HG02938 (cell line): ENCODE measurements at regions not wholly inside any gene's neighbourhood (a gene's known extent, or its start where the extent isn't known, plus 50 kb on each side); places are given as distances from the start of the nearest gene placed in this dataset.
"Not testable (repeated sequence)": the region's sequence is repeated elsewhere in the genome, so short reads cannot be mapped to it uniquely, and the experiment has no call there.

ENCODE experiments used
- ATAC-seq: cut with Tn5 transposase; IDR thresholded peaks from one replicate; pipeline ENCODE4 v1.9.1; 2021; ENCODE audit warnings: mild to moderate bottlenecking, moderate library complexity; ENCODE audit not compliant: unreplicated experiment

- no peak for ATAC-seq
These were observed 142.9 kb upstream of the PFKP start for GRCh38 chr10:2924431-2924830.

DNA sequence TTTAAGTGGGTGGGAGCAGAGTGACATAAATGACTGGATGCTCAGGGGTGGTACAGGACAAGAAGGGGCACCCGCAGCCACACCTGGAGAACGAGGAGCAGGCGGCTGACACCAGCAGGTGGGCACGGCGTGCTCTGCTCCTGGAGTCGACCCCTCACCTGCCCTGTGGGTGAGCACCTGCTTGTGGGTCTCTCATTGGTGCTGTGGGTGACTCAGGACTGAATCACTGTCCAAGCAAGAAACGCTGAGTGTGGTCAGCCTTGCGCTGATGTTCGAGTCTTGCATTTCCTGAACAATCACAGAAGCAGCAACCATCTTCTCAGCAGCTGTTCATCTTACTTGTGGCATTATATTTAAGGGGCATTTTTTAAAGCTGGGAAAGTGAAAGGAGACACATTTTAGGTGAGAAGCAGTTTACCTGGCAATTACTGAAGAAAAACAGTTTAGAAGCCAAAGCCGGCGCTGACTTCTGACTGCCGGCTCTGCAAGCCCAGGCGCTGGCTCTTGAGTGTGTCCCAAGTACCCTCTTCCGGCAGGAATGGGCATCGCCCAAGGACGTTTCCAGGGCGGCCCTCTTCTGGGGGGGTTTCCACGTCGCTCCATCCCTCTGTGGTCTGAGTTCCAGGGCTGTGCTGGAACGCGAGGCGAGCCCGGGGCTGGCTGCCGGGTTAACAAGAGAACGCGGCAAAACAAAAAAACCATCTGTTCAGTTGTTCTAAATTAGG is 145.2 kb upstream of the PFKP start:
- ATAC-seq: no peak

DNA sequence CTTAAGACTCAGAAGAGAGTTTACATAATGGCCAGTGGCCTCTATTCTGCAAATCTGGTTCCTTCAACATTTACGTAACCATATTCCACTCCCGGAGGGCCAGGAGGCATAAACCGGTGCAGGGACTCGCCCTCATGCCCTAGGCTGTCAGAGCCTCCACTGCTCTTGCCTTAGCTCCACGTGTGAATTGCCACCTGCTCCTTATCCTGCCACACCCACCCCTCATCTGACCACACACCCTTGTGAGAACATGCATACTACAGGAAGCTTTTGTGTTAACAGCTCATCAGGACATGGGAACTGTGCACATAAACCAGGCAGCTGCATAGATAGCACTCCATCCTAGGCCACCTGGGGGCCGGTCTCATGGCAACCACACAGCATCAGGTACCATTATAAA is 146.7 kb upstream of the PFKP start:
- ATAC-seq: no peak

DNA sequence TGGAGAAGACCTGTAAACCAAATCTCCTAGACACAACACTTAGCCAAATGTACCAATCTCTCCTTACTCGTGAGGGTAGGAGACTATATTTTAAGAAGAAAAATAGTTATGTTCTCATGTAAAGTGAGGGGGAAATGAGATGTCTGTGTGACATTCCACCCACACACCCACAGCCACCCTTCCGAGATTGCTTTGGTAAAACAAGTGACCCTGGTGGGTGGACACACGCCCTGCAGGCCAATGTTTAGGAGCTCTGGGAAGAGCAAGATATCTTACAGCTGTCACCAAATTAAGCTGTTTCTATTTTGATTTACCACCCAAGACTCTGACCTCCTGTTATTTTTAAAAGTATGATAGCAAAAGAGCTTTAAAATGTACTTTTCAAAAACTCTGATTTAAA is 147.2 kb upstream of the PFKP start:
- no peak for ATAC-seq

- ATAC-seq: no peak
These were observed 148.3 kb upstream of the PFKP start for GRCh38 chr10:2919016-2919415.

- ATAC-seq: no peak
These were observed 148.9 kb upstream of the PFKP start for GRCh38 chr10:2918489-2918888.

DNA sequence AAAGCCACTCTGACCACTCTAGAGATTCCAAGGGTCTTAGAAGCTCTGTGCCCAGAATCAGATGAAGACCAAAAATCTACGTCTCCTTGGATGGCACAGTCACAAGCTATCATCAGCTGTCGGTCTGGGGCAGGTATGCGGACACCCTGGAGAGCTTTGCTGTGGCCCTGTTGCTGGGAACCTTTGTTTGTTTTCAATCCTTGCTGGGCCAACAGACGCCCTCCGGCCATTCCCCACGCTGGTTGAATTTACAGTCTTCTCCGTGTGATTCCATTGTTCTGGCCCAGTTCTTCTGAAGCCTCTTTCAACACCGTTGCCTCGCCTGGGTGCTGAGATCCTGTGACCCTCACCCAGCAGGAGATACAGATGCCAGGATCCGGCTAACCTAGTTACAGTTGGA is 149.4 kb upstream of the PFKP start:
- no peak for ATAC-seq

- no peak for ATAC-seq
These were observed 151.9 kb upstream of the PFKP start for GRCh38 chr10:2915412-2915811.

- no peak for ATAC-seq
These were observed 152.6 kb upstream of the PFKP start for GRCh38 chr10:2914741-2915140.

DNA sequence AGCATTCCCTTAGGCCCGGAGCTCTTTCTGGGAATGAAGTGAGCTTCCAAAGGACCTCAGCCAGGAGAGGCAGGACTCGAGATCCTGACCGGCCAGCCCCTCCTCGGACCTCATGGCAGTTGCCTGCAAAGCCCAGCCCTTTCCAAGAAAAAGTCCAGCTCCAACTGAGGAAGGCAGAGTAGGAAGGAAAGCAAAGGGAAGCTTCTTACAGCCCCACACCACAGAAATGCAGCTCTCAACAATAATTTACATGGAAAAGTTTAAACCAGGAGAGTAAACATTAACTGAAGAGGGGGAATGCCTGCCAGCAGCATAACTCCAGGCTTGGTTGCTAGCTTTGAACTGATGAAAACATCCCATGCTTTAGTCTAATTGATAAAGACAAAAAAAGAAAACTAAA is 153.9 kb upstream of the PFKP start:
- ATAC-seq: no peak

DNA sequence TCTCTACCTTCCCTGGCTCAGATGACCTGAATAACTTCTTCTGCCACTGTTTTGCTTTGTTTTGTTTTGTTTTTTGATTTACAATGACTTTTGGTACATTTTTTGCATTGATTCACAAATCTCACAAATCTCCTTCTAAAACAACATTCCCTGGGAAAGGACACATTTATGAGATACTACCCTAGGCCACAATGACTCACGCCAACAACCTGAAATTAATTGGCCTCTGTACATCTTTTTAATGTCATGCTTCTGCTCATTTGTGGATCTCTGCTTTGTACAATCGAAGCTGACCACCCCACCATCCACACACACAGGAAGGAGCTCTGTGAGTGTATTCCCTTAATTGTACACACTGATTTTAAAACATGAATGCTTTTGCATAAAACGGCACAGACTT is 156.7 kb upstream of the PFKP start:
- ATAC-seq: no peak

DNA sequence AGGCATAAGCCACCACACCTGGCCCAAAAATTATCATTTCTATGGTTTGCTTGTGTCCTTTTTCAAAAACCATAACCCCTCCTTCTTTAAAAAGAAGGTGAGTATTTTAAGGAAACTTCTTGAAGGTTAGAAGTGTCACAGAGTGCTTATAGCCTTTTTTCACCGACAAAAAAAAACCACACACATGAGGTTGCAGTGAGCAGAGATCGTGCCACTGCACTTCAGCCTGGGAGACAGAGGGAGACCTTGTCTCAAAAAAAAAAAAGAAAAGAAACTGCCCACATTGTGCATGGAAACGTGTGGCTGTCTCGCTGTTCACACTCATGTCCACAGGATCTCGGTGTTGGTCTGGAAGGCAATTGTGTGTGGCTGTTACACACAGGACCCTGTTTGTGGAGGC is 157.4 kb upstream of the PFKP start:
- no peak for ATAC-seq

DNA sequence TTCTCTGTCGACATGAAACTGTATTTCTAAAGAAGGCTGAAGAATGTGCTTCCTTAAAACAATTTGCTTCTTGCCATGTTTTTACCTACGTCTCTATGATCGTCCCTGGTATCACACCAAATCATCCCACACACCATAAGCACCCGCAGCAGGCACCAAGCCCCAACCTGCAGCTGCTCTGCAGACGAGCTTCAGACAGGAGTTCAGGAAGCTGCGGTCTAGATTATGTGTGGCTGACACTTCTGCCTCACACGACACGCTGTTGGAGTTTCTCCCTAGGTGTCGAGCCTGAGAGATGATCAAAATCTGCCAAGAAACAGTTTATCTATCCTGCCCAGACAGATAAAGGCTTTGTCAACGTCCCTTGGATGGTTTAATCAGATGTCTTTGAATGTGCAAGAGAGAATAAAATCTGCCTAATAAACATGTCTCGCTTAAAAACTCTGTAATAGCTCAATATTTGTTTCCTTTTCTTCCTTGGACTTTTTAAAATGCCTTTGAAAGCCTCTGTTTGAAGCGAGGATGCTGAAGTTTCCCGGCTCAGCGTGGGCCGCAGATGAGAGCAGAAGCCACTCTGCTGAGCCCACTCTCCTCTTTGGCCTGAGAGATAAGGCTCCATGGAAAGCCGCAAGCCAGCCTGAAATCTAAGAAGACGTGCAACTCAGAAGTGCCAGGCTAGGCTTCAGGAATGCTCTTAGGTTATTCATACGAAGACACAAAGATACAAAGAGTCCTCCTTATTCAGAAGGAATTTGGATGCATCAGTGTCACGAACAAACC is 158.3 kb upstream of the PFKP start:
- no peak for ATAC-seq

DNA sequence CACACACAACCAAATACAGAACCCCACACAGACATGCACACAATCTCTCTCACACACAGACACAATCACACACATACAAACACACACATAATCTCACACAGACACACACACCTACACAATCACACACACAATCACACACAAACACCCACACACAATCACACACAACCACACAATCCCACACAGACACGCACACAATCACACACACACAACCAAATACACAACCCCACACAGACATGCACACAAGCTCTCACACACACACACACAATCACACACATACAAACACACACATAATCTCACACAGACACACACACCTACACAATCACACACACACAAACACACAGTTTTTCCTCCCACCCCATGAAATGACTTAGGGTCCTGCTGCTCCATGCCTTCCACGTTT is 160.4 kb upstream of the PFKP start:
- no peak for ATAC-seq

DNA sequence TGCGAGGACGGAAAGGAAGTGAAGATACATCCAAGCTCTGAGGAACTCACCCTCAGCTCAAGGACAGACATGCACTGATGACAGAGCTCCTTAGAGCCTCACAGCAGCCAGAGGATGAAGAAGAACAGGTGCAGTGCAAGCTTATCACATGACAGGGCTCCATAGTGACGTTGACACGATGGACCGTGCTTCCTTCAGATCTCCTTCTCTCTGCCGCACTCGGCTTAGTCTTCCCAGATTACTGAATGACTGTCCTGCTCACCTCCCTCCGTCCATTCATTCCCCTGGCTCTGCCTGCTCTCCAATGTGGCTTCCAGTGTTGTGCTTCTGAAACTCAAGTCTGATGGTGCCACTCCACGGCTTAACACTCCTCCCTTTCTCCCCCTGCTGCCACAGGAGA is 161.5 kb upstream of the PFKP start:
- no peak for ATAC-seq

DNA sequence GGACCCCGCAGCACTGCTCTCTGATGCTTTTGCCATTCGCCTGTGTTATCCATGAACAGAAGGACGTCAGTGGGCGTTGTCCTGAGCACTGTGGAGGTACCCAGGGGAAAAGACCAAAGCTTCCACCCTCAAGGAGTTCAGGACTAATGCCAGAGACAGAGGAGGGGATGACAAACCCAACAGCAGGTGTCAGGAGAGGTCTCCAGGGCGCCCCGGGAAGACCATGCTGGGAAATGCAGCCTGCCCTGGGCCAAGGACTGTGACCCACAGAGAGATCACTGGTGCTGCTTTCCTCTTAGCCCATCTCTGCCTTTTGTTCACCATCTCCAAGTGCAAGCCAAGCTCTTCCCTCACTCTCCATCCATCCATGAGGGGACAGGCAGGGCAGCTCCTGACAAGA is 166.8 kb upstream of the PFKP start:
- ATAC-seq: no peak

DNA sequence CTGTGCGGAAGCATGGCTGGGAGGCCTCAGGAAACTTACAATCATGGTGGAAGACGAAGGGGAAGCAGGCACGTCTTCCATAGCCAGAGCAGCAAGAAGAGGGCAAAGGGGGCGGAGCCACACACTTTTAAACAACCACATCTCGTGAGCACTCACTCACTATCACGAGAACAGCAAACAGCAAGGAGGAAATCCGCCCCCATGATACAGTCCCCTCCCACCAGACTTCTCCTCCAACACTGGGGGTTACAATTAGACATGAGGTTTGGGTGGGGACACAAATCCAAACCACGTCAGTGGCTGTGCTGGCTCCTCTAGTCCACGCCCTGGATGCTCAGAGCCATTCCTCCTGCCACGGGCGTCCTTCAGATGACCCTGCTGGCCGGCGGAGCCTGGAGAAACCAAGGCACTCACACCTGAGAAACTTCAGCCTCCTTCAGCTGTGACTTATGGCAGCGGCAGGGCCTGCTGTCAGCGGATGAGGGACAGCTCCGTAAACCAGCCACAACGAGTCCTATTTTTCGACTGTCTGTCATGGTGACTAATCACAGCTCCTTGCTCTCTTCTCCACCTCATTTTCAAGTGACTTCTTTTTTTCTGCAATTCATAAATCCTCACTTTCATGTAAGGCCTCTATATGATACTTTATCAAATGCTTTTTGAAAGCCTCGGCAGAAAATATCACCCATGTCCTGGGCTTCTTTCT is 167.9 kb upstream of the PFKP start:
- ATAC-seq: no peak

DNA sequence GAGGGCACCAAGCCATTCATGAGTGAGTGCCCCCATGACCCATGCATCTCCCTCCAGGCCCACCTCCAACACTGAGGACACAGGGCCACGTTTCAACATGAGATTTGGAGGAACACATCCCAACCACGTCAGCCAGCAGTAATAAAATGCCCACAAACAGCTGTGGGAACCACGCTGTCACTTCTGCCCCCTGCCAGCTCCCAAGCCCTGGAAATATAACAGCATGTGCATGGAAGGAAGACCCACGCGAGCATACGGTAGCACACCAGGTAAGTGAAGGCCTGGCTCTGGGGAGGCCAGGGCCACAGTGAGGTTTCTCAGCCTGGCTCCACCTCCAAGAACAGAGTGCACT is 168.9 kb upstream of the PFKP start:
- no peak for ATAC-seq

DNA sequence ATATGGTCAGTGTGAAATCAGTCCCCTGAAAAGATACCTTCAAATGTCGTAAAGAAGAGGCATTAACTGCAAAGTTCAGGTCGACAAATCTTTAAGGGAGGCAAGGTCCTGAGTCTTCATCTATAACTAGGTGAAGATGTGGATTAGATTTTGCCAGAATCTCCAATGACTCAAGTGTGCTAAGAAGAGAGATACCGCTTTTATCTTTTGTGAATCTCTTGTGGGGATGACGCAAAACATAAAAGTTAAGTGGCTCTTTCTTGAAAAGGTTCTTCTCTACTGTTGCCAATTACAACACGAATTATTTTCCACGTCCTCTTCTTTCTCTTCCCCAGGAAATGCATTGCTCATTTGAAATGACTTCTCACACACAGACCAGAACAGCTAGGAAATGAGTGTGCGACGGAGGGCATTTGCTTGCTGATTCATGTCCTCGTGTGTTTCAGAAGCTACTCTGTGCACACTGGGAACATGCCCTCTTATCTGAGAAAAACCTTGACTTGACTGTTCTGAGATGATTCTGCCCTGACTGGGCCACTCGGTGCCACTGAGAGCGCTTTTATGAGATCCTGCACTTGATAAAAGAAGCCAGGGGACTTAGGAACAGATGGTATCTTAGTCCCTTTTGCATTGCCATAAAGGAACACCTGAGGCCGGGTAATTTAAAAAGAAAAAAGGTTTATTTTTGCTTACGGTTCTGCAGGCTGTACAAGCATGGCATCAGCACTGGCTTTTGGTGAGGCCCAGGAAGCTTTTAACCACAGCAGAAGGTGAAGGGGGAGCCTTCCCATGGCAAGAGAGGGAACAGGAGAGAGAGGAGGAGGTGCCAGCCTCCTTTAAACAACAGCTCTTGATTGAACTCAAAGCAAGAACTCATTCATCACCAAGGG is 169.5 kb upstream of the PFKP start:
- no peak for ATAC-seq

DNA sequence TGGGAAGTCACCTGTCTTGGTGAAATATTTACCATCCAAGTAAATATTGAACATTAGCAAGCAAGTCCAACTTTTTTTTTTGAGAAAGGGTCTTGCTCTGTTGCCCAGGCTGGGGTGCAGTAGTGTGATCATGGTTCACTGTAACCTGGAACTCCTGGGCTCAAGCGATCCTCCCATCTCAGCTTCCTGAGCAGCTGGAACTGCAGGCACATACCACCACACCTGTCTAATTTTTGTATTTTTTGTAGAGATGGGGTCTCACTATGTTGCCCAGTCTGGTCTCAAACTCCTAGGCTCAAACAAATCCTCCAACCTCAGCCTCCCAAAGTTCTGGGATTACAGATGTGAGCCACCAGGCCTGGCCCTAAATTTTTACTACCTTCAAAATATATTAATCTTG is 171.0 kb upstream of the PFKP start:
- ATAC-seq: not testable (repeated sequence)

- no peak for ATAC-seq
These were observed 171.7 kb upstream of the PFKP start for GRCh38 chr10:2895594-2896196.
